ENCODE measurements at regions not wholly inside any gene's neighbourhood (a gene's known extent, or its start where the extent isn't known, plus 50 kb on each side); places are given as distances from the start of the nearest gene placed in this dataset.

- no peak overlapping the region for H3K27ac Mint-ChIP-seq (ENCODE audit: unreplicated experiment)
Measured at GRCh38 chr15:93278783-93279182, 189.8 kb upstream of the RGMA start.

GRCh38 chr15:93278006-93278405, 189.0 kb upstream of the RGMA start:
- no peak for TF ChIP-seq CTCF (IDR thresholded peaks at IDR 0.05; ENCODE audit: unreplicated experiment)
- H3K9me3 Mint-ChIP-seq (ENCODE audit: low read depth, unreplicated experiment) = no peaks in the 10 kb centered on the region

More at GRCh38 chr15:93278783-93279182, 189.8 kb upstream of the RGMA start:
- no peak for DNase-seq
- Mint-ChIP-seq H3K4me1 (ENCODE audit: low read depth, unreplicated experiment) (no peaks in the 10 kb centered on the region), H3K9me3 (ENCODE audit: low read depth, unreplicated experiment) (no peaks in the 10 kb centered on the region), H3K4me3 (ENCODE audit: low read depth, unreplicated experiment) (no peak overlapping the region), H3K27me3 (ENCODE audit: unreplicated experiment) (peaks cover 16% of the 10 kb centered on the region), H3K36me3 (ENCODE audit: insufficient read depth, unreplicated experiment) (no peaks in the 10 kb centered on the region)
- BruUV-seq (replicated peaks) = no TSS peak
- CTCF ChIA-PET = no interaction called here
- TF ChIP-seq CTCF (IDR thresholded peaks at IDR 0.05; ENCODE audit: unreplicated experiment) = no peak
- intact Hi-C loops (cut with micrococcal nuclease; ENCODE audit: unreplicated experiment) = no loop called here

DNA sequence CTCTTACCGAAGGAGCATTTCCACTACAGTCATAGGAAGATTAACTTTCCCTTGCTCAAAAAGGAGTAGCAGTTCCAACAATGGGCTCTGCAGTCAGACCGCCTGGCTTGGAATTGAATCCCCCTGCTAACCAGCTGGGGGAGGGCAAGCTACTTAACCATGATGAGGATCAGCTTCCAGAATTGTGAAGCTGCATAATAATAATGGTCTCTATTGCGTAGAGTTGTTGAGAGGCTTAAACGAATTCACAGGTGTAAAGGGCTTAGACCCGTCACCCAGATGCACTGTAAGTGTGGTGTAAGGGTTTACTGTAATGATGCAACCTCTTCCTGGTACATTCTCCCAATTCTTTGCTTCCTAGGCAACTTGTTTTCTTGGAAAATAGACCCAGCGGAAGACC, 185.2 kb upstream of the RGMA start:
- no TSS peak for BruUV-seq (replicated peaks)
- H3K9me3 Mint-ChIP-seq (ENCODE audit: low read depth, unreplicated experiment) = peaks cover 8% of the 10 kb centered on the region
- H3K4me1 Mint-ChIP-seq (ENCODE audit: low read depth, unreplicated experiment) = no peaks in the 10 kb centered on the region
- no peak for DNase-seq
- no peak overlapping the region for H3K27ac Mint-ChIP-seq (ENCODE audit: unreplicated experiment)
- no peaks in the 10 kb centered on the region for H3K36me3 Mint-ChIP-seq (ENCODE audit: insufficient read depth, unreplicated experiment)
- no peaks in the 10 kb centered on the region for H3K27me3 Mint-ChIP-seq (ENCODE audit: unreplicated experiment)
- no peak overlapping the region for H3K4me3 Mint-ChIP-seq (ENCODE audit: low read depth, unreplicated experiment)
- CTCF ChIA-PET = no interaction called here
- intact Hi-C loops (cut with micrococcal nuclease; ENCODE audit: unreplicated experiment) = no loop called here
- TF ChIP-seq CTCF (IDR thresholded peaks at IDR 0.05; ENCODE audit: unreplicated experiment) = no peak

More at GRCh38 chr15:93278006-93278405, 189.0 kb upstream of the RGMA start:
- H3K4me3 Mint-ChIP-seq (ENCODE audit: low read depth, unreplicated experiment) = no peak overlapping the region
- no peaks in the 10 kb centered on the region for H3K36me3 Mint-ChIP-seq (ENCODE audit: insufficient read depth, unreplicated experiment)
- H3K27ac Mint-ChIP-seq (ENCODE audit: unreplicated experiment) = no peak overlapping the region
- intact Hi-C loops (cut with micrococcal nuclease; ENCODE audit: unreplicated experiment) = no loop called here
- no TSS peak for BruUV-seq (replicated peaks)
- no peak for DNase-seq
- no peaks in the 10 kb centered on the region for H3K4me1 Mint-ChIP-seq (ENCODE audit: low read depth, unreplicated experiment)
- H3K27me3 Mint-ChIP-seq (ENCODE audit: unreplicated experiment) = peaks cover 8% of the 10 kb centered on the region
- CTCF ChIA-PET = interaction anchor here (0.7 kb wide), 1 partner anchor 137 kb away, joined by 3 read pairs; no protein-coding TSS in a partner anchor

DNA sequence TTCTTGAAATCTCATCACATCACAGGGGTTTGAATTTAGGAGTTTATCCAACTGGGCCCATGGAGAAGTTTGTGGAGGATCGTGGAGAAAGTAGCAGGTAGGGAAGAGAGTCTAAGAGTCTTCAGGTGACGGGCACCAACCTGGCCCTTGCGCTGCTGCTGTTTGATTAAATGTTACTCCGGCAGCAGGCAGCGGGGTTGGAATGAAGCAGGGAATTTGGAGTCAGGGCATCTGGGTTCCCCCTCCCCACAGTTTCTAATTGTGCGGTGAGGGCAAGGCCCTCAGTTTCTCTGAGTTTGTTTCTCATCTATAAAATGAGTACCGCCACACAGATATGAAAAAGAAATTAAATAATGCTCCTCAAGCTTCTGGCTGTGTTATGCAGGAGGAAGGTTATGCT, 182.9 kb upstream of the RGMA start:
- Mint-ChIP-seq H3K4me1 (ENCODE audit: low read depth, unreplicated experiment) (no peaks in the 10 kb centered on the region), H3K4me3 (ENCODE audit: low read depth, unreplicated experiment) (no peak overlapping the region), H3K36me3 (ENCODE audit: insufficient read depth, unreplicated experiment) (no peaks in the 10 kb centered on the region), H3K9me3 (ENCODE audit: low read depth, unreplicated experiment) (peaks cover 11% of the 10 kb centered on the region), H3K27ac (ENCODE audit: unreplicated experiment) (no peak overlapping the region), H3K27me3 (ENCODE audit: unreplicated experiment) (no peaks in the 10 kb centered on the region)
- intact Hi-C loops (cut with micrococcal nuclease; ENCODE audit: unreplicated experiment) = no loop called here
- no peak for DNase-seq
- no TSS peak for BruUV-seq (replicated peaks)
- CTCF ChIA-PET = interaction anchor here (0.7 kb wide), 1 partner anchor 1054 kb away, joined by 6 read pairs; no protein-coding TSS in a partner anchor
- TF ChIP-seq CTCF (IDR thresholded peaks at IDR 0.05; ENCODE audit: unreplicated experiment) = no peak
